GM12874 (cell line): ENCODE measurements at regions not wholly inside any gene's neighbourhood (a gene's known extent, or its start where the extent isn't known, plus 50 kb on each side); places are given as distances from the start of the nearest gene placed in this dataset.

Source experiments
- TF ChIP-seq, protein P1 (sequence below): IDR thresholded peaks from 2 replicates; pipeline ENCODE4 v1.5.1; 2011; ENCODE audit warnings: low read depth, mild to moderate bottlenecking, control low read depth, low read length, moderate library complexity; ENCODE audit not compliant: insufficient read depth

GRCh38 chr2:168354499-168354898 is 101.6 kb upstream of the CERS6 start:
- TF ChIP-seq, protein P1, sequence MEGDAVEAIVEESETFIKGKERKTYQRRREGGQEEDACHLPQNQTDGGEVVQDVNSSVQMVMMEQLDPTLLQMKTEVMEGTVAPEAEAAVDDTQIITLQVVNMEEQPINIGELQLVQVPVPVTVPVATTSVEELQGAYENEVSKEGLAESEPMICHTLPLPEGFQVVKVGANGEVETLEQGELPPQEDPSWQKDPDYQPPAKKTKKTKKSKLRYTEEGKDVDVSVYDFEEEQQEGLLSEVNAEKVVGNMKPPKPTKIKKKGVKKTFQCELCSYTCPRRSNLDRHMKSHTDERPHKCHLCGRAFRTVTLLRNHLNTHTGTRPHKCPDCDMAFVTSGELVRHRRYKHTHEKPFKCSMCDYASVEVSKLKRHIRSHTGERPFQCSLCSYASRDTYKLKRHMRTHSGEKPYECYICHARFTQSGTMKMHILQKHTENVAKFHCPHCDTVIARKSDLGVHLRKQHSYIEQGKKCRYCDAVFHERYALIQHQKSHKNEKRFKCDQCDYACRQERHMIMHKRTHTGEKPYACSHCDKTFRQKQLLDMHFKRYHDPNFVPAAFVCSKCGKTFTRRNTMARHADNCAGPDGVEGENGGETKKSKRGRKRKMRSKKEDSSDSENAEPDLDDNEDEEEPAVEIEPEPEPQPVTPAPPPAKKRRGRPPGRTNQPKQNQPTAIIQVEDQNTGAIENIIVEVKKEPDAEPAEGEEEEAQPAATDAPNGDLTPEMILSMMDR: no peak

DNA sequence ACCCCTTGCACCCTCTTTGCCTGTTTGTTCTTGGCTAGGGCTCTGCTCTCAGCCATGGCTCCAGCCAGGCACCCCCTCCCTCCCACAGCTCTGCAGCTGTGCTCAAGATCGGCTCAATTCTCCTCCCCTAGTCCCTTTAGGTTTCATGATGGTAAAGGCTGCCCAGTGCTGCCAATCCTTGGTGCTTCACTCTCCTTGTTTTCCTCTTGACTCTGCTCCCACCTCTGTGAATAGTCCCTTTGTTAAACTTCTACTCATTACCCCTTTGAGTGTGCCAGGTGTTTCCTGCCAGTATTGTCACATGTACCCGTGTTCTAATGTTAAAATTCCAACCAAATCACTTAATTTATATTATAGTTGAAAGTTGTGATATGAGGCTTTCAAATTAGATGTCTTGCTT is 101.0 kb upstream of the CERS6 start:
- TF ChIP-seq, protein P1: no peak

GRCh38 chr2:168355779-168356476 is 100.1 kb upstream of the CERS6 start:
- TF ChIP-seq, protein P1: no peak

GRCh38 chr2:168356477-168356835 is 99.6 kb upstream of the CERS6 start:
- TF ChIP-seq, protein P1: no peak

- TF ChIP-seq, protein P1: no peak
These were observed 98.1 kb upstream of the CERS6 start for GRCh38 chr2:168357797-168358472.

DNA sequence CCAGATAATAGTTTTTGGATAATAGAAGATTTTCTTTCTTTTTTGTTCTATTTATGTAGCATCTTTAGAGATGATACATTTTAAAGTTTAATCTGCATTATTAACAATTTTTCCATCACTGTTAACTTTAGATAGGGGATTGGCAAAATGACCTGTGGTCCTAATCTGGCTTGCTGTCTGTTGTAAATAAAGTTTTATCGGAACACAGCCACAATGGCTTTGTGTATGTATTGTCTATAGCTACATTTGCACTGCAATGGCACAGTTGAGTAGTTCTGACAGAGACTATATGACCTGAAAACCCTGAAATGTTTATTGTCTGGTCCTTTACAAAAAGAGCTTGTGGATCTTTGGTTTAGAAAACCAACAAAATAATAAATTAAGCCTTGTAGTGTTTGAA is 97.0 kb upstream of the CERS6 start:
- TF ChIP-seq, protein P1: no peak

DNA sequence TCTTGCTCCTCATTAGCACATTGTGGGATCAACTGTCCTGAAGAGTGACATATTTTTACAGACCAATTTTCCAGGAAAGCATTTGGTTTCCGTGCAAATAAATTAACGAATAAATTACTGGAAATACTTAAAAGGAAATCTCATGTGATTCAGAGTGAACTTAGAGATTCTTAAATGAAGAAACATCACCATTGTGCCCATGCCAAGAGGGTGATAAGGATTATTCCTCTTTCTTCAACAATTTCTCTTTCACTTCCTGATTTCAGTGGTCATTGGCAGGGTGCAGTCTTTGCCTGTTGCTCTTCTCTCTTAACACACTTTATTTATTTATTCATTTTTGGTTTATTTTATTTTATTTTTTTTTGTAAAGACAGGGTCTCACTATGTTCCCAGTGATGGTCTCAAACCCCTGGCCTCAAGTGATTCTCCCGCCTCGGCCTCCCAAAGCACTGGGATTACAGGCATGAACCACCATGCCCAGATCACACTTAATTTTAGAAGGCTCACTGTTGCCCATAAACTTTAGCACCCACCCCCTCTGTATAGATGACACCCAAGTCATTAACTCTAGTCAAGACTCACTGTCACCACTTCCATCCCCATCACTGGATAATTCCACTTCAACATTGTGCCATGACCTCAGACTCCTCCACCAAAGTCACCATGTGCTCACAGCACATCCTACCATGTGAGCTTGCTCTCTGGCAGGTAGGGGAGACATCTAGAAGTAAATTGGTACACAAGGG is 92.6 kb upstream of the CERS6 start:
- TF ChIP-seq, protein P1: no peak
